GM23338 (cell line): ENCODE measurements at regions not wholly inside any gene's neighbourhood (a gene's known extent, or its start where the extent isn't known, plus 50 kb on each side); places are given as distances from the start of the nearest gene placed in this dataset.

ENCODE experiments used
- ATAC-seq: fragments of 200-7000 bp; cut with Tn5 transposase; 3 replicates; pipeline ENCODE4 v1.9.1; 2020
- DNase-seq: peaks from one replicate; pipeline ENCODE4 v3.0.0-alpha.2; 2015; ENCODE audit warnings: low spot score
- H2AFZ ChIP-seq: fragments of 200-600 bp; sonication (generic); 2 replicates; pipeline ENCODE4 v1.8.0; 2016; ENCODE audit warnings: antibody characterized with exemption, mild to moderate bottlenecking, moderate library complexity
- H3F3A ChIP-seq: fragments of 200-600 bp; sonication (generic); replicated peaks from 2 replicates; pipeline ENCODE4 v1.8.0; 2017; ENCODE audit warnings: antibody characterized with exemption, mixed run types, low read depth
- H3K27ac ChIP-seq: fragments of 200-600 bp; sonication (generic); 2 replicates; pipeline ENCODE4 v1.6.1; 2016; ENCODE audit warnings: low read depth
- H3K27me3 ChIP-seq: fragments of 200-600 bp; sonication (generic); 2 replicates; pipeline ENCODE4 v1.8.0; 2016; ENCODE audit warnings: mild to moderate bottlenecking, mixed run types, moderate library complexity; ENCODE audit not compliant: insufficient read depth
- H3K36me3 ChIP-seq: fragments of 200-600 bp; sonication (generic); 2 replicates; pipeline ENCODE4 v1.8.0; 2016; ENCODE audit warnings: mild to moderate bottlenecking; ENCODE audit not compliant: insufficient read depth
- H3K4me1 ChIP-seq: fragments of 200-600 bp; sonication (generic); 2 replicates; pipeline ENCODE4 v1.8.0; 2016; ENCODE audit warnings: mild to moderate bottlenecking, moderate library complexity; ENCODE audit not compliant: insufficient read depth
- H3K4me2 ChIP-seq: fragments of 200-600 bp; sonication (generic); 2 replicates; pipeline ENCODE4 v1.7.1; 2017; ENCODE audit warnings: mixed run types
- H3K4me3 ChIP-seq: fragments of 200-600 bp; sonication (generic); 2 replicates; pipeline ENCODE4 v1.6.1; 2016; ENCODE audit warnings: mixed run types
- H3K79me2 ChIP-seq: fragments of 200-600 bp; sonication (generic); replicated peaks from 2 replicates; pipeline ENCODE4 v1.8.0; 2017; ENCODE audit warnings: mild to moderate bottlenecking; ENCODE audit not compliant: insufficient read depth
- H3K9me2 ChIP-seq: fragments of 200-600 bp; sonication (generic); 2 replicates; pipeline ENCODE4 v1.8.0; 2017; ENCODE audit not compliant: insufficient read depth
- H4K20me1 ChIP-seq: fragments of 200-600 bp; sonication (generic); replicated peaks from 2 replicates; pipeline ENCODE4 v1.8.0; 2017; ENCODE audit warnings: mild to moderate bottlenecking; ENCODE audit not compliant: insufficient read depth
- H3K27ac Mint-ChIP-seq: 2 replicates; pipeline ENCODE4 v1.8.0; 2020; ENCODE audit warnings: inconsistent platforms, mild to moderate bottlenecking, moderate library complexity, mixed read lengths
- H3K27me3 Mint-ChIP-seq: 3 replicates; pipeline ENCODE4 v1.8.0; 2022; ENCODE audit warnings: low read depth, mild to moderate bottlenecking, moderate library complexity, mixed read lengths, inconsistent platforms; ENCODE audit not compliant: insufficient read depth, poor library complexity
- H3K36me3 Mint-ChIP-seq: 3 replicates; pipeline ENCODE4 v1.8.0; 2021; ENCODE audit warnings: low read depth, mild to moderate bottlenecking, inconsistent platforms, moderate library complexity, mixed read lengths
- H3K4me1 Mint-ChIP-seq: 3 replicates; pipeline ENCODE4 v1.8.0; 2020; ENCODE audit warnings: mild to moderate bottlenecking, inconsistent platforms, mixed read lengths
- H3K4me3 Mint-ChIP-seq: 3 replicates; pipeline ENCODE4 v1.8.0; 2021; ENCODE audit warnings: moderate library complexity, mild to moderate bottlenecking, inconsistent platforms, mixed read lengths
- H3K9me3 Mint-ChIP-seq: 3 replicates; pipeline ENCODE4 v1.8.0; 2020; ENCODE audit warnings: moderate library complexity, mild to moderate bottlenecking, inconsistent platforms, mixed read lengths
- CREB1 ChIP-seq: fragments of 250-450 bp; sonication (Bioruptor Pico); IDR thresholded peaks from 2 replicates; pipeline ENCODE4 v1.5.0; 2020; ENCODE audit warnings: low read depth, mild to moderate bottlenecking, moderate library complexity
- CTCF ChIP-seq, 2 experiments: fragments of 200-600 bp in 1 of 2; sonication (generic) in 1 of 2; conservative IDR thresholded peaks; 2 replicates each; pipeline versions ENCODE4 v1.5.1 to v1.6.1; 2016 to 2017; ENCODE audit warnings: antibody characterized with exemption in 2 of 2, low read depth in 2 of 2, mild to moderate bottlenecking in 2 of 2, moderate library complexity in 1 of 2
- ETS1 ChIP-seq: IDR thresholded peaks from 2 replicates; pipeline ENCODE4 v1.6.1; 2016; ENCODE audit warnings: antibody characterized with exemption
- EZH2 ChIP-seq: fragments of 200-600 bp; sonication (generic); IDR thresholded peaks from one replicate; pipeline ENCODE4 v1.8.0; 2017; ENCODE audit warnings: antibody characterized with exemption, mild to moderate bottlenecking, low read depth; ENCODE audit not compliant: unreplicated experiment
- EZH2phosphoT487 ChIP-seq: fragments of 200-600 bp; sonication (generic); IDR thresholded peaks from one replicate; pipeline ENCODE4 v1.8.1; 2018; ENCODE audit warnings: antibody characterized with exemption; ENCODE audit not compliant: unreplicated experiment
- JUNB ChIP-seq: IDR thresholded peaks from one replicate; pipeline ENCODE4 v1.6.1; 2016; ENCODE audit warnings: antibody characterized with exemption; ENCODE audit not compliant: unreplicated experiment
- NANOG ChIP-seq: IDR thresholded peaks from 2 replicates; pipeline ENCODE4 v1.6.1; 2016; ENCODE audit warnings: antibody characterized with exemption, borderline replicate concordance
- POLR2AphosphoS5 ChIP-seq: IDR thresholded peaks from 2 replicates; pipeline ENCODE4 v1.6.1; 2016; ENCODE audit warnings: antibody characterized with exemption, low read depth
- STAT1 ChIP-seq: IDR thresholded peaks from one replicate; pipeline ENCODE4 v1.6.1; 2016; ENCODE audit warnings: antibody characterized with exemption; ENCODE audit not compliant: unreplicated experiment
- ZNF114 ChIP-seq: fragments of 250-450 bp; sonication (Bioruptor Pico); IDR thresholded peaks from 2 replicates; pipeline ENCODE4 v1.5.0; 2020; ENCODE audit warnings: mild to moderate bottlenecking, moderate library complexity
- ZNF331 ChIP-seq: fragments of 250-450 bp; sonication (Bioruptor Pico); IDR thresholded peaks from 2 replicates; pipeline ENCODE4 v1.5.0; 2020; ENCODE audit warnings: low read depth, mild to moderate bottlenecking, moderate library complexity
- ZNF462 ChIP-seq: fragments of 250-450 bp; sonication (Bioruptor Pico); IDR thresholded peaks from 2 replicates; pipeline ENCODE4 v1.5.0; 2020; ENCODE audit warnings: mild to moderate bottlenecking, moderate library complexity

- Mint-ChIP-seq H3K9me3 (no peaks in the 10 kb centered on the region), H3K36me3 (no peaks in the 10 kb centered on the region; the same call in 2 of the 3 replicates), H3K4me3 (no peak overlapping the region), H3K4me1 (peaks cover 54% of the 10 kb centered on the region), H3K27ac (no peak overlapping the region), H3K27me3 (peaks cover 8% of the 10 kb centered on the region)
- no peak for DNase-seq
- Histone ChIP-seq H3K27me3 (no peaks in the 10 kb centered on the region), H3K4me1 (peaks cover 45% of the 10 kb centered on the region), H3K4me2 (no peak overlapping the region), H2AFZ (no peak overlapping the region), H3K79me2 (no peaks in the 10 kb centered on the region), H3K27ac (no peak overlapping the region), H3K4me3 (no peak overlapping the region), H3K36me3 (no peaks in the 10 kb centered on the region), H3K9me2 (peaks cover 9% of the 10 kb centered on the region; the same call in 1 of the 2 replicates), H4K20me1 (no peaks in the 10 kb centered on the region), H3F3A (no peaks in the 10 kb centered on the region)
- no peak for TF ChIP-seq ZNF331 (CRISPR knock-in tag)
- ATAC-seq = no peak
Measured at GRCh38 chr5:56667692-56668091, 147.7 kb upstream of the MAP3K1 start.

GRCh38 chr5:56666901-56667300 is 148.4 kb upstream of the MAP3K1 start:
- Histone ChIP-seq H3K9me2 (peaks cover 9% of the 10 kb centered on the region; the same call in 1 of the 2 replicates), H3K27ac (no peak overlapping the region), H2AFZ (no peak overlapping the region), H4K20me1 (no peaks in the 10 kb centered on the region), H3K4me3 (no peak overlapping the region), H3K79me2 (no peaks in the 10 kb centered on the region), H3K4me1 (peaks cover 41% of the 10 kb centered on the region), H3F3A (no peaks in the 10 kb centered on the region), H3K36me3 (no peaks in the 10 kb centered on the region), H3K4me2 (no peak overlapping the region), H3K27me3 (no peaks in the 10 kb centered on the region)
- H3K4me1 Mint-ChIP-seq = peaks cover 50% of the 10 kb centered on the region
- DNase-seq = no peak
- H3K27ac Mint-ChIP-seq = no peak overlapping the region
- H3K27me3 Mint-ChIP-seq = peaks cover 8% of the 10 kb centered on the region
- H3K4me3 Mint-ChIP-seq = no peak overlapping the region
- no peaks in the 10 kb centered on the region; the same call in 2 of the 3 replicates for H3K36me3 Mint-ChIP-seq
- ATAC-seq = no peak
- H3K9me3 Mint-ChIP-seq = no peaks in the 10 kb centered on the region
- TF ChIP-seq ETS1 (no peak), CREB1 (CRISPR knock-in tag) (no peak), ZNF331 (CRISPR knock-in tag) (no peak), ZNF462 (CRISPR knock-in tag) (no peak), JUNB (no peak), STAT1 (no peak), ZNF114 (CRISPR knock-in tag) (no peak), EZH2 (no peak), POLR2AphosphoS5 (no peak), EZH2phosphoT487 (no peak), NANOG (no peak), CTCF (conservative IDR thresholded peaks at IDR 0.05; ENCODE audit: low read depth in 2 of 2) (no peak)
